HG02943 (cell line): ENCODE measurements at regions not wholly inside any gene's neighbourhood (a gene's known extent, or its start where the extent isn't known, plus 50 kb on each side); places are given as distances from the start of the nearest gene placed in this dataset.
"Not testable (repeated sequence)": the region's sequence is repeated elsewhere in the genome, so short reads cannot be mapped to it uniquely, and the experiment has no call there.

ENCODE experiments used
- ATAC-seq: cut with Tn5 transposase; IDR thresholded peaks from one replicate; pipeline ENCODE4 v1.9.1; 2021; ENCODE audit warnings: mild to moderate bottlenecking, low read depth, moderate library complexity; ENCODE audit not compliant: unreplicated experiment

DNA sequence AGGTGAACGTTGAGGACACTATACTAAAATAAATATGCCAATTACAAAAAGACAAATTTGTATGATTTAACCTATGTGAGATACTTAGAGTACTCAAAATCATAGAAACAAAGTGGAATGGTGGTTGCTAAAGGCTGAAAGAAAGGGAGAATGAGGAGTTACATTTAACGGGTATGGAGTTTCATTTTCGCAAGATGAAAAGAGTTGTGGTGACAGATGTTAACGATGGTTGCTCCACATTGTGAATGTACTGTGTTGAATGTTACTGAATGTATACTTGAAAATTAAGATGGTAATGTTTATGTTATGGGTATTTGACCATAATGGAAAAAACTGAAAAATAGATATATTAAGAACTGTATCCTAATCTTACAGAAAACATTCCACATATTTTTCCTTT lies 51.3 kb upstream of the MOCS2 start:
- no peak for ATAC-seq

DNA sequence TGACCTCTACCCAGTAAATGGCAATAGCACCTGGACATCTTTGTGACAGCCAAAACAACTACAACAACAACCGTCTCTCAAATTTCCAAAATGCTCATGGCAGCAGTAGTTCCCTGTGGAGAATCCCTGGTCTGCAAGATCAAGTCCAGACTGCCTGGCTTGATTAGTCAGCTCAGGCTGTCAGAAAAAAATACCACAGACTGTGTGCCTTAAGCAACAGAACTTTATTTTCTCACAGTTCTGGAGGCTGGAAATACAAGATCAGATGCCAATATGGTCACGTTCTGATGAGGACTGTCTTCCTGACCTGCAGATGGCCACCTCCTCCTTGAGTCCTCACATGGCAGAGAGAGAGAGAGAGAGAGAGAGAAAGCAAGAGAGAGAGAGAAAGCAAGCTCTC lies 52.3 kb upstream of the MOCS2 start:
- no peak for ATAC-seq

DNA sequence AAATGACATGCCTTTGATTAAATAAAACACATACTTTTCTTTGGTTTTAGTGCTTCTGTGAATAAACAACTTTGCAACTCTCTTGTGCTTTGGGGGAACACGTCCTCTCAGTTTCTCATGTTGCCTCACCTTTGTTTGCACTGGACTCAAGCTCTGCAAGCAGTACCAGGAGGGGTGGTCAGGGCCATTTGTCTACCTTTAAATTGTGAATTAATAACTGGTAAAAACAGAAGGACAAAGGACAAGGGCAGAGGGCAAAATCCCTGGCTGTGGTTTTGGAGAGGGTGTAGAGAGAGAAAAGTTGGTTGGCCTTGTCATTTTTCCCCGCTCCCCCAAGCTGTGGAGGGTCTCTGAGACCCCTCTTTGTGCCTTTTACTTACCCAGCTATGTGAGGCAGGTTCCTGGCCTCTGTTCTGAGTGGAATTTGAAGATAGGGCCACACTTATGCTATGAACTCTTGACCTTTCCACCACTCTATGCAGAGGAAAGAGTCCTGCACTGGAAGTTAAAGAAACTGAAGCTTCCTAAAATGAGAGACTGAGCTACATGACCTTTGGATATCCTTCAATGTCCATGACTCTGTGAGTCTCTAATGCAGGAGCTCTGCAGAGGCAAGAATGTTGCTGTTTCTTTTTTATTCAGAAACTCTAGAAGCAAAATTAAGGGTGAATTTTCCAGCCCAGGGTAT lies 55.1 kb upstream of the MOCS2 start:
- ATAC-seq, result no peak

DNA sequence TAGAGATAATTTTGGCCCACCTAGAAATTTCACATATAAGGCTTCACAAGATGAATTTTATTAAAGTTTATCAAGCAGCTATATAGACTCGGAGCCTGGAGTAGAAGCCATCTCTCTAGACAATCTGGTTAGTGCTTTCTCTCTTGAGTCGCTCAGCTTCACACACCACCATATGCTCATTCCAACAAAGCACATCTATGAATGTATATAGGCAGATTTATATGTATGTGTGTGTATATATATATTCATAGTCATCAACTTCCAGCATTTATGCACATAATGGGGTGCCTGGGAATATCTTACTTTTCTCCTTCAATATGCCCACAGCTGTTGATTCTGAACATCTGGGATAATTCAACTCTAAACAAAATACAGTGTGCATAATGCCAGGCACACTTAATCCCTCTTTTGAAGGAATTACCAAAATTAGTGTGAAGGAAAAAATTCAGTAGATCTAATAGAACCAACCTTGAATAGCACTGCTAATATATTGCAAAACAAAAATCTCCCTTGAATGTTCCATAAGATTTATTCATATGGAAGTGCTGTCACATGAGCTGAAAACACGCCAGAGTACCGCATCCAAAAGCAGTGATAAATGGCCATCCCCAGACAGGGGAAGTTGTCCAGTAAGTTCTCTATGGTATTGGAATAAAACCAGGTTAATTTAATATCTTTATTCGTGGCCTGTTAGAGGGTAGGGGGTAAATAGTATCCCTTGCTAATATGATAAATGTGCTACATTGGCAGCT lies 56.0 kb upstream of the MOCS2 start:
- ATAC-seq, result no peak

DNA sequence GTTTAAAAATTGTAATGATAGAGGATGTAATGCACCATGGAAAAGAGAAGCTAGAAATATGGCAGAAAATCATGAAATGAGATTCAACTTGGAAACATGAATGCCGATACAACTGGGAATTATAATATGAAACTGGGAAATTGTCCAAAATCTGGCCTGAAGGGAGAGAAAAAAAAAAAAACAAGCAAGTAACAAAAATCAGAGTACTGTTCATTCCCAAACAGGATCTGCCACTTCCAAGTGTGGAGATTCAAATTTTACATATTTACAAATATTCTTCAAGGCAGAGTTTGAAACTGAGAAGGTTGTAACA lies 56.6 kb upstream of the MOCS2 start:
- no peak for ATAC-seq

DNA sequence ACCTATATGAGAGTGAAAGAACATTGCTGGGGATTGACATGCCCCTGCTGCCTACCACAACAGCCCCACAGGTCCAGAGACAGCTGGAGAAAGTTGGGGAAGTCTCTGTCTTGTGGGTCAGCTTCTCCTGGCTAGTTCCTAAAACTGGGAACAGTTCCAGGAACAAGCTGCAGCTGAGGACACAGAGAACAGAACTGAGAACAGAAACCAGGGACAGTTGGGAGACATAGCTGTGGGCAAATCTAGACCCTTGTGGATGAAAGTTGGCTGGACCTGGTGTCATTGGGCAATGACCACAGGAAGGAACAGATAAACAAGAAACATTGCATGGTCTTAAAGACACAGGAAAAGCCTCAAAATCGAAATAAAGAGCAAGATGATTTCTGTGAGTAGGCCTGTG lies 58.3 kb upstream of the MOCS2 start:
- ATAC-seq, result no peak

DNA sequence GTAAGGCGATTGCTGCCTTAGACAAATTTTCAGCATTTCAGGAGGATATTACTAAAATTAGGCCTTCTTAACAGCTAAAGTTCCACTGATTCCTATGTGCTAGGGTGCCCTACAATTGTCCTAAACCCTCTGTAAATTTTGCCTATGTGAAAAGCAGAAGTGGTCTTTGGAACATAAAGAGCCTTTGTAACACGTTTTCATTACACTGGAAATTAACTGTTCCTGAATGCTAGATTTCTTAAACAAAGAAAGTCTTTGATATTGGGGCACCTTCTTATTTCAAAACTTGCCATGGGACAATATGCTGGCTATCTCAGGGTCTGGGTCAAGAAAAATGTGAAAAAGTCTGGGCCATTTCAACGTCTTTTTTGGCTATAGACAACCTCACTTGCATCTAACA lies 60.4 kb upstream of the MOCS2 start:
- no peak for ATAC-seq

DNA sequence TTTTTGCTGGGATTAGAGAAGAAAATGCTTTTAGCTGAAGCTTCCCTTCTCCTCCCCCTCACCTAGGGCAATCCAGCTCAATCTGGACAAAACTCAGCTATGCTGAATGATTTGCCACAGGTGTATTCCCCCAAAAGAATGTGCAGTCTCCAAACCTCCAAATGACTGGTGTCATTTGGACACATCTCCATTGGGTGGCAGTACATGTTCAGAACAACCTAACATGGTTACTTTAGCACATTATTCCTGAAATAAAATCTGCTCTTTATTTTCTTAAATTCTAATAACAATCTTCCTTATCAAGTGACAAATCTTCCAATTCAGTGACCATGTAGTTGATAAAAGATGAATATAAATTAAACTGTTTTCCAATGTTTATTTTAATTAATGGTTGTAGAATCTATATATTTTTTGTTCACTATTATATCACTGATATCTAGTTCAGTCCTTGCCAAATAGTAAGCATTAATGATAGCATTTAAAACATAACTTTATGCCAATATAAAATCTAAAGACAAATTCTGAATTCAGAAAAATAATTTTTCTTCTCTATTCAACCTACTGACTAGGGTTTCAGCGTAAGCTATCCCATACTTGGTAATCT lies 61.3 kb upstream of the MOCS2 start:
- ATAC-seq, result no peak

DNA sequence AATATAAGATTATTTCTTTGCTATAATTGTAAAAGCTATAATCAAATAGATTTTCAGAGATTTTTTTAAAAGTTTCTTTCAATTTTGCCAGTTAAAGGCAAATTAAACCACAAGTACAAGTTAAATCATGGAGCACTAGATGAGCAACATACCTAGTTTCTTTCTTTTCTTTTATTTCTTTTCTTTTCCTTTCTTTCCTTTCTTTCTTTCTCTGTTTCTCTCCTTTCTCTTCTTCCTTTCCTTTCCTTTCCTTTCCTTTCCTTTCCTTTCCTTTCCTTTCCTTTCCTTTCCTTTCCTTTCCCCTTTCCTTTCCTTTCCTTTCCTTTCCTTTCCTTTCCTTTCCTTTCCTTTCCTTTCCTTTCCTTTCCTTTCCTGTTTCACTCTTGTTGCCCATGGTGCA lies 62.5 kb upstream of the MOCS2 start:
- not testable (repeated sequence) for ATAC-seq

DNA sequence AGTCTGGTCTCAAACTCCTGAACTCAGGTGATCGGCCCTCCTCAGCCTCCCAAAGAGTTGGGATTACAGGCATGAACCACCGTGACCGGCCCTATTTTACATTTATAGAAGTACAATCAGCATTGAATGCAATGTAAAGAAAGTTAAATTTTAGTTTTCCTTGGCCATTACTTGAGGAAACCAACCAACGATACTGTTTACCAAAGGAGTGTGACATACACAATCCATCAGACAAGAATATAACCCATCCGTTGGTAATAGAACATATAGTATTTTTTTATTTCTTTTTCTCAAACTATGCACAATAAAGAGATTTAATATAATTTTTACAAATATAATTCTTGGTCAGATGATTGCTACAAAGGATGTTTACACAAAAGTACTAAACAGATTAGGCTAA lies 63.1 kb upstream of the MOCS2 start:
- ATAC-seq, result no peak

DNA sequence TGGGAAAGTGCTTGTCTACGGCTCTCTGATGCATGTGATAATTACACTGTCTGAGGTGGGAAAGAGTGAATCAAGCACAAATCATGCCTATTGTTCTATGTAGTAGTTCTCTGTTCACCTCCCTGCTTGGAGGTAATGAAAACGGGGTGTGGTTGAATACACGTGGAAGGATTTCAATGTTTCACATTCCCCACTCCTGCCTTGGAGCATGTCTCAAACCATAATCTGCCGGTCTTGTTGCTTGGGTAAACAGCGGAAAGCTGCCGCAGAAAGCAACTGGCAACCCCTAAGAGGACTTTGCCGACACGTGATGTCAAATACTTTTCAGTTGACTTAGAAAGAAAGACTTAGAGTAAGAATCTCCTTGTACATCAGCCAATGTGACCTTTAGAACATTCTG lies 63.5 kb upstream of the MOCS2 start:
- no peak for ATAC-seq

DNA sequence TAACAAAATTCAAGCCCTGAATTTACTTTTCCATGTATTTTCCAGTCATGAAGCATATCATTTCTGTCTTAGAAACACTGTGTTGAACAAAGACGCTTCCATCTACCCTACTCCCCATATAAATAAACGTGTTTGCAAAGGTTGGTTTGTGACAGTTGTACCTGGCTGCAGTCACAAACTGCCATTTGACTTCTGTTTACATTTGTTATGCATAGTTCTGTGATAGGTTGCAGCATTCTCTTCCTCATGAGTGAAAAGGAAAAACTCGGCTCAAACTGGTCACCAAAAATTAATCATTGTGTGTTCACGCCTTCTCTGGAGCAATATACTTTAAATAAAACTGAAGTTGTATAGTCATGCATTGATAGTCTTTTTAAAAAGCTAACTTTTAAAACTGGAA lies 69.3 kb upstream of the MOCS2 start:
- ATAC-seq, result no peak

DNA sequence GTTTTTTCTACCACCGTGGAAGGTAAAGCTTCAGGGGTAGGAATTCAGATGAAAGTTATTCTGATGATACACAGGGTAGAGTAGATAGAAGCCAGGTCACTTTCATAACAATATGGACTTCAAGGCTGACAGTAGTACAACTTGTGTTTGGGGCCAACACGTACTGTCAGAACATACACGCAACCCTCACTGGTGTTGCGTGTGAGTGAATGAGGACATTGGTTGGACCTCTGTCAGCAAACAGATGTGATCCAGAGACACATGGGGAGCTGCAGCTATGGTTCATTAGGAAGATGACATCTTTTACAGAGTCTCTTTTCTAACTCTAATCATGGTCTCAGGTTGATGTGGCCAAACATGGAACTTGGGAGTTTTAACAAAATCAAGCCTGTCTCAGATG lies 70.1 kb upstream of the MOCS2 start:
- no peak for ATAC-seq

DNA sequence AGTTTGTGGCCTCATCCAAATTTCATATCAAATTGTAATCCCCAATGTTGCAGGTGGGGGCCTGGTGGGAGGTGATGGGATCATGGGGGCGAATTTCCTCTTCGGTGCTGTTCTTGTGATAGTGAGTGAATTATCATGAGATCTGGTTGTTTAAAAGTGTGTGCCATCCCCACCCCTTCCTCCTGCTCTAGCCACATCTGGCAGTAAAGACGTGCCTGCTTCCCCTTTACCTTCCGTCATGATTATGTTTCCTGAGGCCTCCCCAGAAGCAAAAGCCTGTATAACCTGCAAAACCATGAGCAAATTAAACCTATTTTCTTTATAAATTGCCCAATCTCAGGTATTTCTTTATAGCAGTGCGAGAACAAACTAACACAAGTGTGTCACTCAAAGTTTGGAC lies 71.0 kb upstream of the MOCS2 start:
- ATAC-seq, result no peak

DNA sequence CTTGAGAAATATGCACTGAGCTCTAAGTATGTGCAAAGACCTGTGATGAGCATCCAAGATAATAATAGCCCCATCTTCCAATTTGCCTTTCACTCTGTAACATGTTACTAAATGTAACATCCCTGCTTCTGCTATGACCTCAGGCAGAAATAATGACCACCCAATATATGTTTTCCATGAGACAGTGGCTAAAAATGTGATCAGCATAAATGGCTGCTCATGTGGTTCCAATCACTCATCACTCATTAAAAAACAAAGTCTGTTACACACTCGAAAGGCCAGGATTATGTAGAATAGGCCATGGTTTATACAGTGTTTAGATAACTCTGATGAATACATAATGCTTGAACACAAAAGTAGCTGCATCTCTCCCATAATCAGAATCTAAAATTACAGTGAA lies 71.4 kb upstream of the MOCS2 start:
- no peak for ATAC-seq

DNA sequence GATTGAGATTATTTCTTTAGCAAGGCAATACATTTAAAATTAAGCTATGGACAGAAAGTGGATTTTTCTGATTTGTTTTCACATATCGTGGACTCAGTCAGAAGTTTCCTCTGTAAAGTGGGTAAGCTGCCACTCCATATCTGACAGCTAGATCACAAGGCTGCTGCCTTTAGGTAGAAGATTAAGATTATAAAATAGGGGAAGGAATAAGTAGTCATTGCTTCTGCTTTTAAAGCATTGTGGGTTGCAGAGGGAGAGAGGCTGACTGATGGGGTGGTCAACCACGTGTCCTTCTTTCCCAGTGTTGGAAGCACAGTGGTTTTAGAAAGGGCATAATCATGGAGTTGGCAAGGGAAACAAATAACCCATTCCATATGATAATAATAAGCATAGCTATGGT lies 74.3 kb upstream of the MOCS2 start:
- ATAC-seq, result no peak

DNA sequence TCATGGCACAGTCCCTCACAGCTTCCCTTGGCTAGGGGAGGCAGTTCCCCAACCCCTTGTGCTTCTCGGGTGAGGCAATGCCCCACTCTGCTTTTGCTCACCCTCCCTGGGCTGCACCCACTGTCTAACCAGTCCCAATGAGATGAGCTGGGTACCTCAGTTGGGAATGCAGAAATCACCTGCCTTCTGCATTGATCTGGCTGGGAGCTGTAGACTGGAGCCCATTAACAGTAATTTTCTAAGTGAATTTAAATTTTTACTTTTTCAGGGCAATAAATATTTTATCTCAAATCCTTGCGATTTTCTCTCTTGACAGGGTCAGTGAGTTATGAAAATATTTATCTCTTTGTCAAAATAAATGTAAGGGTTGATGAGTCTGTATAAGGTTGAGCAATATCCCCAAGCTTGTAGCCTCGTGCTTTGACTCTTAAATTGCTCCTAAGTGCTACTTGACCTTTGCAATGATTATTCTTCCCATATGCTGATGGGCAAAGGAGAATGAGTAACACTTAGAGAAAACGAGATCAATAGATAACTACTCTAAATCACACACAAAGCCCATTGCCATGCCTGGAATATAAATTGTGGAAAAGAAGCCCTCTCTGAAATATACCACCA lies 82.1 kb upstream of the MOCS2 start:
- no peak for ATAC-seq

DNA sequence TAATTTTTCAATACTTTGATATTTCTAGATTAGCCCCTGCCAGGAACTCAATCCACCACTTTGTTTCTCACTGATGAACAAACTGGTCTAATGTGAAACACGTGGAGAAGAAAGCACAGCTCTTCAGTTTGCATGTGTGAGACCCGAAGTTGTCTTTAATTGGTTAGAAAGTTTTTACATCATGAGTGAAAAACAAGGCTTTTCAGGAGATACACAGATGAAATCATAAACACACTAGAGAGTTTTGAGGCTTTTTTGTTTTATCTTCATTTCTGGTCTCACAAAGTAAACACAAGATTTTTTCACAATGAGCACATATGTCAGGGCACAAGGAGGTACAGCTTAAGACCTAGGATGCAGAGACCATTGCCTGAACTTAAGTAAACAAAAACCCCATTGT lies 84.5 kb upstream of the MOCS2 start:
- no peak for ATAC-seq

DNA sequence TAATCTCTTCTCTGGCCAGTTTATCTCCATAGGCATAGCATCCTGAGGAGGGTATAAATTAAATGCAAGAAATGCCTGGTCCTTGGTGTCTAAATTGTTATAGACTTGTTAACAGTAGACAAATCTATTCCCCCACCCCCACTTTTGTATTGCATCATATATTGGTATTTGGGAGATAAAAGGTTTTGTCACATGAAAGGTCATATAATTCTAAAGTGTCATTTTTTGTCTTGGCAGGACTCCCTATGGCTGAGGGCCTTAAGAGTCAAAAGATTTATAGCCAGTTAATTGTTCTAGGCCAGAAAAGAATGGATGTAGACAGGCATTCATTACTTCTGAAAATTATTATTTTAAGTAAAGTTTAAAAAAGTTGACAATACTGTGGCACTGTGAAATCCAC lies 90.3 kb upstream of the MOCS2 start:
- ATAC-seq, result no peak

DNA sequence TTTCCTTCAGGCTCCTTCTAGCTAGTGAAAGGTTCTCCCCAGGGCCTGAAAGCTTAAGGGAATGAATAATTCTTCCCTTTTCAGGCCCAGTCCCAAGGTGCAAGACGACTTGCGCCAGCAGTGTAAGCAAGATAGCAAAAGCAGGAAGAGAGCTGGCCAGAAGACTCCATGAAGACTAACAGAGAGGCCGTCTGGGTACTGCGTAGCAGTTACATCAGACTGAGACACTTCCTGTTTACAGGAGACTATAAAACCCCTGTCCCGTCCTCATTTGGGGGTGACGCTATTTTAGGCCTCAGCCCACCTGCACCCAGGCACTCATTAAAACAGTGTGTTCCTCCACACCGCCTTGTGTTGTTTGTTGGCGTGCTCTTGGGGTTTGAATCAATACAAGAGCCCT lies 90.7 kb upstream of the MOCS2 start:
- no peak for ATAC-seq

DNA sequence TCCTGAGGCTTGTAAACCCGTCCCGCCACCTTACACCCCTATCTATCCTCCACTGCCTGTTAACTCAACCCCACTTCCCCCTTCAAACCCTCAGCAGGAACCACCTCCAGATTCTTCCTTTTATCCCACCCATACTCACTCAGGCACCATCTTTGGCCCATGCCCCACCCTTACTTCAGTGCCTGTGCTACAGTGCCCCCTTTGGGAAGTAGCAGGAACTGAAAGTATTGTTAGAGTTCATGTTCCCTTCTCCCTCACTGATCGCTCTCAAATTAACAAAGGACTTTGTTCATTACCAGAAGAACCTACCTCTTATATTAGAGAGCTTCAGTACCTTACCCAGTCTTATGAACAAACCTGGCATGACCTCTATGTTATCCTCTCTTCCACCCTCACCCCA lies 92.2 kb upstream of the MOCS2 start:
- no peak for ATAC-seq

DNA sequence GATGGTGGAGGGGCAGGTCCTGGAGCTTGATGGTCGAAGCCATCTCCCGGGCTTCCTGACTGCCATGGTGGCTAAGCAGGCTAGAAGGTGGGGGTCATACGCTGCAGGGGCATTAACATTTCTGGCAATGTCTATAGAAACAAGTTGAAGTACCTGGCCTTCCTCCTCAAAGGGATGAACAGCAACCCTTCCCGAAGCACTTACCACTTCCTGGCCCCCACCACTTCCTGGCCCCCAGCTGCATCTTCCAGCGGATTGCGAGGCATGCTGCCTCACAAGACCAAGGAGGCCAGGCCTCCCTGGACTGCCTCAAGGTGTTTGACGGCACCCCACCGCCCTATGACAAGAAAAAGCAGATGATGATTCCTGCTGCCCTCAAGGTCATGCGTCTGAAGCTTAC lies 97.0 kb upstream of the MOCS2 start:
- no peak for ATAC-seq
